IPS-18a (cell line): ENCODE measurements at regions not wholly inside any gene's neighbourhood (a gene's known extent, or its start where the extent isn't known, plus 50 kb on each side); places are given as distances from the start of the nearest gene placed in this dataset.
"Not testable (repeated sequence)": the region's sequence is repeated elsewhere in the genome, so short reads cannot be mapped to it uniquely, and the experiment has no call there.

Experiments used
- H3K27ac ChIP-seq: one replicate; pipeline ENCODE4 v1.5.1; 2013; ENCODE audit warnings: low read length
- H3K27me3 ChIP-seq: one replicate; pipeline ENCODE4 v1.6.1; 2013; ENCODE audit warnings: mild to moderate bottlenecking, low read length; ENCODE audit not compliant: control insufficient read depth, insufficient read depth
- H3K36me3 ChIP-seq: one replicate; pipeline ENCODE4 v1.6.1; 2013; ENCODE audit warnings: low read depth, low read length; ENCODE audit not compliant: control insufficient read depth
- H3K4me1 ChIP-seq: one replicate; pipeline ENCODE4 v1.6.1; 2013; ENCODE audit warnings: low read depth, low read length; ENCODE audit not compliant: control insufficient read depth
- H3K4me3 ChIP-seq: one replicate; pipeline ENCODE4 v1.5.1; 2013; ENCODE audit warnings: low read length
- H3K9ac ChIP-seq: one replicate; pipeline ENCODE4 v1.6.1; 2013; ENCODE audit warnings: mild to moderate bottlenecking, low read length, moderate library complexity
- H3K9me3 ChIP-seq: one replicate; pipeline ENCODE4 v1.6.1; 2013; ENCODE audit warnings: low read depth, low read length; ENCODE audit not compliant: control insufficient read depth

DNA sequence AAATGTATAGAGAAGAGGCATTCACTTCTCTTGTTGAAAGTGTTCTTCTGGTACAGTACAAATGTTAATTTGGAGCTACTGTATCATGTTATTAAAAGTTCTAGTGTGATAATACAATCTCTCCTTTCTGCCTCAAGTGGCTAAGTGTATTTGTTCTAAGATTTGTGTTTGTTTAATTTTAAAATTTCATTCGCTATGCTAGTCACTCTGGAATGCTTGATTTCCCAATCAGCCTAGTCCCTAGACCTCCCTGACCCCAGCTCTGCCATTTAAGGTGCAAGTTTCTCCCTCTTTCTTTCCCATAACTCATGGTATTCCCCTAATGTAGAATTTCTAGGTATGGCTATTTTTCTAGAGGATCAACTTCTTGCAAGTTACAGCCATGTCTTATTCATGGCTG, 817.4 kb downstream of the STIM2 start:
- Histone ChIP-seq H3K4me1 (no peaks in the 10 kb centered on the region), H3K27ac (no peak overlapping the region), H3K4me3 (no peak overlapping the region), H3K9ac (no peak overlapping the region), H3K36me3 (no peaks in the 10 kb centered on the region), H3K27me3 (no peaks in the 10 kb centered on the region), H3K9me3 (no peaks in the 10 kb centered on the region)

DNA sequence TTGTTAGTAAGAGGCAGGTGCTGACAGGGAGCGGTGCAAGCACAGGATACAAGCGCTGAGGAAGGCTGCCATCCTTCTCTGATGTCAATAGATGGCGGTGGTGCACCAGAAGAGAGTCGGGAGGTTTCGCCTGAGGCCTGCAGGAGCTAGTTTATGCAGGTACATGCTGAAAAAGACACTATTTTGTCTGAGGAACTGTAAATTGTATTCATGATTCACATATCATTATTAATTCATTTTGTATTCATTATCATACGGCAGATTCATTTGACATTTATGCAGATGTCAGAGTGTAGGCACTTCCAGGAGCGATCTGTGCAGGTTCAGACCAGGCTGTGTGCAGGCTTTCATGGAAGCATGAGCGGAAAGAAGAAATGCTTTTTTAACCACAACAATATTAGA, 824.0 kb downstream of the STIM2 start:
- Histone ChIP-seq H3K9me3 (no peaks in the 10 kb centered on the region), H3K36me3 (no peaks in the 10 kb centered on the region), H3K27me3 (no peaks in the 10 kb centered on the region), H3K4me1 (no peaks in the 10 kb centered on the region), H3K4me3 (no peak overlapping the region), H3K9ac (no peak overlapping the region), H3K27ac (no peak overlapping the region)

DNA sequence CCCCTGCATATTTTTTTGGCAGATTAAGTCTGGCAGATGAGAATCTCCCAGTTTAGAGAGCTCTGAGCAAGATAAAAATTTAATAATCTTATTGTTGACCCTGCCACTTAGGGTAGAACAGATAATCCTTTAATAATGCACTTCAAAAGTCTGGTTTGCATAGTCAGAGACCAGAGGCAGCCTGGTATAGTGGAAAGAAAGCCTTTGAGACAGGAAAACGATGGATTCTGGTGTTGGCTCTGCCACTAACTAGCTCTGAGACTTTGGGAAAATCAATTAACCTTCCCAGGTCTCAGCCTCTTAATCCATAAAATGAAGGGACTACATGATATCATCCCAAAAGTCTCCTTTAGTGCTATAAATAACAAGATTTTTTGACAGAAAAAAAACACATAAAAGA, 824.5 kb downstream of the STIM2 start:
- H3K27ac ChIP-seq, result no peak overlapping the region
- H3K4me3 ChIP-seq, result no peak overlapping the region
- no peaks in the 10 kb centered on the region for H3K36me3 ChIP-seq
- H3K27me3 ChIP-seq, result no peaks in the 10 kb centered on the region
- no peaks in the 10 kb centered on the region for H3K4me1 ChIP-seq
- H3K9me3 ChIP-seq, result no peaks in the 10 kb centered on the region
- no peak overlapping the region for H3K9ac ChIP-seq

DNA sequence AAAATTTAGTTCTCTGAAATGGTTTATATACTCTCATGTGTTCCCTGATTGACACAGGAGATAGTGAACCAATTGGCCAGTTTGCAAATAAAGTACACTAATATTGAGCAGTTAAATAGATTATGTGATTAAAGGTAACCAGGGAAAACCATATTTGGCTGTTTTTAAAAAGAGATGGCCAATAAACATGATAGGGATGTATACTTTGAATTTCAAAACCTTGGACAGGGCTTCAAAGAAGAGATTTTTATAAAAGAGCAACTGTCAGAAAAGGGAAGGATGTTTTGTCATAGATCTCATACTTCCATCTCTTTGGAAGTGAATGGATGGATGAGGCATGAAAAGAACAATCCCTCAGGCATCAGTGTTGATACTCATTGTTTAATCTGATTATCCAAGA, 825.3 kb downstream of the STIM2 start:
- Histone ChIP-seq H3K9ac (no peak overlapping the region), H3K27ac (no peak overlapping the region), H3K9me3 (no peaks in the 10 kb centered on the region), H3K4me1 (no peaks in the 10 kb centered on the region), H3K4me3 (no peak overlapping the region), H3K36me3 (no peaks in the 10 kb centered on the region), H3K27me3 (no peaks in the 10 kb centered on the region)

DNA sequence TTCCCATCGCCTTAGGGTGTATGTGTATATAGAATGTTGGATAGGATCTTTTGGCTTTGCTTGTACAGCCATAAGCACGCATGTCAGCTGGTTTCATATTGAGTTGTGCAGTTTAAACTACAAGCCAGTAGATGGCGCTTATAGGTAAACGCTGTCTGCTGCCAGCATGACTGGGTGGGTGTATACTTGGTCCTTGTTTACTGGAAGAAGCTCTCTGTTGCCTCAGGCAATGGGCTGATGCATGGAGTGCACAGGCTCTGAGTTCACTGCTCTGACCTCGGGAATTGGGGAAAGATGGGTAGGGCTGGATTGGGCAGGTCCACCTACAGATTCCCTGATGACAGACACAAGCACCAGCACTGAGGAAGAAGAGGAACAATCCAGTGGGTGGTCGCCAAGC, 831.5 kb downstream of the STIM2 start:
- Histone ChIP-seq H3K4me3 (no peak overlapping the region), H3K9ac (no peak overlapping the region), H3K9me3 (no peaks in the 10 kb centered on the region), H3K27me3 (no peaks in the 10 kb centered on the region), H3K36me3 (no peaks in the 10 kb centered on the region), H3K4me1 (no peaks in the 10 kb centered on the region), H3K27ac (no peak overlapping the region)

DNA sequence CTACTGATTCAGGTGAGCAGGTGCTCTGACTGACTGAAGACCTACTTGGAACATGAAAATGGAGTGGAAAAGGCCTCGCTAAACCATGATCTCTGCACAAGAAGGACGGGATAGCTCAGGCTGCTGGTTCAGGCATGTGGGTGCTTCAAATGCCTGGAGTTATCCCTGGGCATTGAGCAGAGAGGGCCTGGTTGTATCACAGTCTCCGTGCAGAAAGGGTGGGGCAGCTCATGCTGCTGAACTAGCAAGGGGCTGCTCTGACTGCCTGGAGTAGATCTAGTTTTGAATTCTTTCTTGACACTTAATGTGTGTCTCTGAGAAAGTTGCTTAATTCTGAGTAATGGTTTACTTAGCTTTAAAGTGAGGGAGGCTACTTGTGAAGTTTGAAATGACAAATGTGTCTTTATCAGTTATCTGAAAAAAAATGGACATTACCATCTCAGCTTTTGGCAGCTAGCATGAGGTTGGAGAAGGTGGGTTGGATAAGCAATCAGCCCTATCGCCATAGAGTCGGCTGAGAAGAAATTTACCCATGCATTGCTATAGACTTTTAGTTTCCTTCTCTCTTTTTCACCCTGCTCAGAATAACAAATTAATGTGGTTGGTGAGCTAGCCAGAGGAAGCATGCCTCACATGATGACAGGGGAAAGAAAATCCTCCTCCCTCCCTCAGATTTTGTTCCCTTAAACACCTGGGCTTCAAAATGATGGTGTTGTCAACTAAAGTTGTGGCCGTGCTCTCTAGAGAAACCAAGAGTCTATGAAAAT, 832.4 kb downstream of the STIM2 start:
- H3K9ac ChIP-seq, result no peak overlapping the region
- H3K27me3 ChIP-seq, result no peaks in the 10 kb centered on the region
- no peaks in the 10 kb centered on the region for H3K9me3 ChIP-seq
- H3K4me3 ChIP-seq, result no peak overlapping the region
- no peaks in the 10 kb centered on the region for H3K36me3 ChIP-seq
- no peak overlapping the region for H3K27ac ChIP-seq
- no peaks in the 10 kb centered on the region for H3K4me1 ChIP-seq

DNA sequence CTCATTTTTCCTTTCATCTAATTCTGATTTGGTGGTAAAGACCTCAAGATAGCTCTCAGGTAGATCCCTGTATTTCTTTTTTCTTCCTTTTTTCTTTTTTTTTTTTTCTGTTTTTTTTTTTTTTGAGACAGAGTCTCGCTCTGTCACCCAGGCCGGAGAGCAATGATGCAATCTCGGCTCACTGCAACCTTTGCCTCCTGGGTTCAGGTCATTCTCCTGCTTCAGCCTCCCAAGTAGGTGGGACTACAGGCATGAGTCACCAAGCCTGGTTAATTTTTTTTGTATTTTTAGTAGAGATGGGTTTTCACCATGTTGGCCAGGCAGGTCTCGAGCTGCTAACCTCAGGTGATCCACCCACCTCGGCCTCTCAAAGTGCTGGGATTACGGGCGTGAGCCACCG, 835.6 kb downstream of the STIM2 start:
- not testable (repeated sequence) for H3K9ac ChIP-seq, H3K36me3 ChIP-seq, H3K27me3 ChIP-seq, H3K4me3 ChIP-seq, H3K27ac ChIP-seq, H3K9me3 ChIP-seq, H3K4me1 ChIP-seq

DNA sequence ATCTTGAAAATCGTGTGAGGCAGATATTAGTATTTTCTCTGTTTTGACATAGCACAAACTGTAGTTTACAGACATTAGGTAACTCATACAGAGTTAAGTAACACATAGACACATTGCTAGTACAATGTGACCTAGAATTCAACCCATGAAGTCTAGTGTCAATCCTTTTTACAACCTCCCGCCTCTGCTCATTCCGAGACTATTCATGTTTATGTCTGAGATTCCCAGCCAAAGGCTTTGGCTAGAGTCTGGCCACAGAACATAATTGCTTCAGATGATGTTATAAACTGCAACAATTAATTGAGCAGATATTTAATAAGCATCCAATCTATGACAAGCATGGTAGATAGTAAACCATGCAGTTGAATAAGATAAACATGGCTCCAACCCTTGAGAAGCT, 841.0 kb downstream of the STIM2 start:
- H3K9ac ChIP-seq, result no peak overlapping the region
- H3K36me3 ChIP-seq, result no peaks in the 10 kb centered on the region
- no peak overlapping the region for H3K27ac ChIP-seq
- H3K27me3 ChIP-seq, result no peaks in the 10 kb centered on the region
- no peaks in the 10 kb centered on the region for H3K9me3 ChIP-seq
- H3K4me1 ChIP-seq, result peaks cover 11% of the 10 kb centered on the region
- no peak overlapping the region for H3K4me3 ChIP-seq

DNA sequence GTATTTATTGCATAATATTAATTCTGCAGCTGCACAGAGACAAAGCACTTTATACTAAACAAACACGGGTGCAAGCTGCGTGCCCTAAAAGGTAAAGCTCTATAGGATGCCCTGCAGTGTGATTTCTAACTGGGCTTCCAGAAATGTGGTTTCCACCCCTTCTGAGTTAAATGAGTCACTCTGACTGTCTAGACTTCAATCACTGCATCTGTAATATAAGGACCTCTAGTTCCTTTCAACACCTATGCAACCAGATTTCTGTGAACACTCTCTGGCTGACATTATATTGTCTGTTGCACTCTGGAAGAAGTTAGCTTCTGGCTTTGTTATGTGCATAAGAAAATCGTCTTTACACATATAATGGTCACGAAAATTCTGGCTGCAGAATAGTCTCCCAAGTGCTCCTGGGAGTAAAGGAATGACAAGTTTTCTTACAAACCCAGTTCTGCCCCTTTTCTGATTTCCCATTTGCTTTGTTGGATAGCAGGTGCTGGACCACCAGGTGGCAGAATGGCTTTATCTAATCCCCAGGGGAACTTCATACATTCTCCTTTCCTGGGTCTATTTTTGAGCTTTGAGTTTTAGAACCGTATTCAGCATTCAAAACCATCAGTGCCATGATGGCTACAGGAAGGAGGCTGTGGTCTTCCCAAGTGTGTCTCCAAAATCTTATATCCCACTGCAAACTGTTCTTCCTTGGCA, 842.2 kb downstream of the STIM2 start:
- Histone ChIP-seq H3K9ac (no peak overlapping the region), H3K27me3 (no peaks in the 10 kb centered on the region), H3K4me1 (peaks cover 11% of the 10 kb centered on the region), H3K9me3 (no peaks in the 10 kb centered on the region), H3K36me3 (no peaks in the 10 kb centered on the region), H3K4me3 (no peak overlapping the region), H3K27ac (no peak overlapping the region)

DNA sequence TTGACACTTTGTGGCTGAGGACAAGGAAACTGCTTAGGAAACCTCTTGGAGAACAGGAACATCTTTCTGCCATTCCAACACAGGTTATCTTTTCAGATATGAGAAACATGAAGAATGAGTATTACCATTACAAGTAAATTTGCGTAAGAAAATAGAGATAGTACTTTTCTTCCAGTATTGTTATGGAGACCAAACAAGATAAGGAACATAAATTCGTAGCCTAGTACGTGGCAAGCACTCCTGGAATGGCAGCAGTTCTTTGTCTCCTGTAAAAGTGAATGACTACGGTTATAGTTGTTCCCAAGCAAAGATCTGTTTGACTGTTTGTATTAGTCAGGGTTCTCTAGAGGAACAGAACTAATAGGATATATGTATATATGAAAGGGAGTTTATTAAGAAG, 843.1 kb downstream of the STIM2 start:
- H3K4me3 ChIP-seq, result no peak overlapping the region
- no peaks in the 10 kb centered on the region for H3K27me3 ChIP-seq
- H3K9me3 ChIP-seq, result no peaks in the 10 kb centered on the region
- H3K4me1 ChIP-seq, result peaks cover 11% of the 10 kb centered on the region
- H3K9ac ChIP-seq, result no peak overlapping the region
- no peaks in the 10 kb centered on the region for H3K36me3 ChIP-seq
- no peak overlapping the region for H3K27ac ChIP-seq

DNA sequence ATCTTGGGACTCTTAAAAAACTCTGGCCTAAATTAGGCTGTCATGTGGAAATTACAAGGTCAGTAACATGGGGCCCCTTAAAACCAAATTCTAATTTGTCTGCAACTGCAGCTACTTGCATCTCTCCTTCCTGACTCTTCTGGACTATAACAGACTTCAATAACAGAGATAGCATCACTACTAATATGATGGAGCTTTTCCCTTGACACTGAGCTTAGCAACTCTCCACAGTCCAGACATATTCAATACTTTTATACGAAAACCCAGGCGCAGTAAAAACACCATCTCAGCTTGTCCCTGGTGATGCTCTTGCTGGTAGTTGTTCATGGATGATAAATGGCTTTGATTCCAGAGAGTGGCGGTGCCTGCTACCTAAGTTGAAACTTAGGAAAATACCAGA, 850.4 kb downstream of the STIM2 start:
- Histone ChIP-seq H3K9me3 (no peaks in the 10 kb centered on the region), H3K4me1 (no peaks in the 10 kb centered on the region), H3K9ac (no peak overlapping the region), H3K4me3 (no peak overlapping the region), H3K27me3 (no peaks in the 10 kb centered on the region), H3K27ac (no peak overlapping the region), H3K36me3 (no peaks in the 10 kb centered on the region)

DNA sequence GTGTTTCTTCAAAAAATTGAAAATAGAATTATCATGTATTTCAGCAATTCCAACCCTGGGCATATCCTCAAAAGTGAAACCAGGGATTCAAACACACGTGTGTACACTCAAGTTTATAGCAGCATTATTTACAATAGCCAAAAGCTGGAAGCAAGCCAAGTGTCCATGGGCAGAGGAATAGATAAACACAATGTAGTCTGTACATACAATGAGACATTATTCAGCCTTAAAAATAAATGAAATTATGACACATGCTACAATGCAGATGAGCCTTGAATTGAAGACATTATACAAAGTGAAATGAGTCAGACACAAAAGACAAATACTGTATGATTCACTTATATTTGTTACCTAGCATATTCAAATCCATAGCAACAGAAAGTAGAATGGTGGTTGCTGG, 853.4 kb downstream of the STIM2 start:
- no peak overlapping the region for H3K9ac ChIP-seq
- H3K4me1 ChIP-seq, result no peaks in the 10 kb centered on the region
- H3K27ac ChIP-seq, result no peak overlapping the region
- H3K9me3 ChIP-seq, result no peaks in the 10 kb centered on the region
- no peaks in the 10 kb centered on the region for H3K27me3 ChIP-seq
- no peaks in the 10 kb centered on the region for H3K36me3 ChIP-seq
- no peak overlapping the region for H3K4me3 ChIP-seq
